Panc1 (cell line): ENCODE measurements at regions not wholly inside any gene's neighbourhood (a gene's known extent, or its start where the extent isn't known, plus 50 kb on each side); places are given as distances from the start of the nearest gene placed in this dataset.

Source experiments
- POLR2AphosphoS5 ChIP-seq: IDR thresholded peaks from 2 replicates; pipeline ENCODE4 v1.6.1; 2012; ENCODE audit warnings: mild to moderate bottlenecking, low read depth, low read length, moderate library complexity
- REST ChIP-seq, 2 experiments: IDR thresholded peaks; 2 replicates each; pipeline ENCODE4 v1.6.1; 2011 to 2012; ENCODE audit warnings: low read depth in 2 of 2, control low read depth in 1 of 2, low read length in 1 of 2, mild to moderate bottlenecking in 1 of 2, moderate library complexity in 1 of 2; ENCODE audit not compliant: insufficient read depth in 1 of 2
- SIN3A ChIP-seq: IDR thresholded peaks from 2 replicates; pipeline ENCODE4 v1.6.1; 2012; ENCODE audit warnings: low read depth, mild to moderate bottlenecking, low read length, moderate library complexity, borderline replicate concordance; ENCODE audit not compliant: insufficient read depth
- TCF7L2 ChIP-seq: IDR thresholded peaks from 2 replicates; pipeline ENCODE4 v1.6.1; 2011; ENCODE audit warnings: mild to moderate bottlenecking, low read depth, low read length, inconsistent platforms
- TF ChIP-seq, protein P1 (sequence below): fragments of 450-650 bp; IDR thresholded peaks from 2 replicates; pipeline ENCODE4 v1.5.1; 2017; ENCODE audit warnings: mild to moderate bottlenecking

DNA sequence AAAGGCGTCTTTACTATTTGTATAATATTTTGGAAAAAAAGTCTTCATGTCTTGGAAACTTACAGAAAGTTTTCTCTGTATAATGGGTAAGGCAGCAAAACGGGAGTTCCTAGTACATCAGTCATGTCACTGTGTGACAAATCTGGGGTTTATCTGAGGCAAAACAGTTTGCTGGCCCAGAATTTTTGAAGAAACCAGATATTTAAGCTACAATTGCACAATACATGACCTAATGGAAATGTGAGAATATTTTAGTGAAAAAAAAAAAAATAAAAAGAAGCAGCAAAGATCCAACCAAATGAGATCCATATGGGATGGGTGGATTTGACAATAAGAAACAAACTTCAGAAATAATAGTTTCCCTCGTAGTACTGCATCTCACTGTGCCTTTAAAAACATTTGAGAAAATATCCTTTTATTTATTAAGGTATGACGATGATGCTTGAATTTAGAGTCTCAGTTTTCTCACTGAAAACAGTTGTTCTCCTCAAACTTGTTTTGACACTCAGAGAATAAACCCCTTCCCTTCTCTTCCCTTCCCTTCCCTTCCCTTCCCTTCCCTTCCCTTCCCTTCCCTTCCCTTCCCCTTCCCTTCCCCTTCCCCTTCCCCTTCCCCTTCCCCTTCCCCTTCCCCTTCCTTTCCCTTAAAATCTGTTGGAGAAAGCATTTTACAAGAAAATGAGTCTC, 180.5 kb upstream of the TUT7 start:
- TF ChIP-seq, protein P1, sequence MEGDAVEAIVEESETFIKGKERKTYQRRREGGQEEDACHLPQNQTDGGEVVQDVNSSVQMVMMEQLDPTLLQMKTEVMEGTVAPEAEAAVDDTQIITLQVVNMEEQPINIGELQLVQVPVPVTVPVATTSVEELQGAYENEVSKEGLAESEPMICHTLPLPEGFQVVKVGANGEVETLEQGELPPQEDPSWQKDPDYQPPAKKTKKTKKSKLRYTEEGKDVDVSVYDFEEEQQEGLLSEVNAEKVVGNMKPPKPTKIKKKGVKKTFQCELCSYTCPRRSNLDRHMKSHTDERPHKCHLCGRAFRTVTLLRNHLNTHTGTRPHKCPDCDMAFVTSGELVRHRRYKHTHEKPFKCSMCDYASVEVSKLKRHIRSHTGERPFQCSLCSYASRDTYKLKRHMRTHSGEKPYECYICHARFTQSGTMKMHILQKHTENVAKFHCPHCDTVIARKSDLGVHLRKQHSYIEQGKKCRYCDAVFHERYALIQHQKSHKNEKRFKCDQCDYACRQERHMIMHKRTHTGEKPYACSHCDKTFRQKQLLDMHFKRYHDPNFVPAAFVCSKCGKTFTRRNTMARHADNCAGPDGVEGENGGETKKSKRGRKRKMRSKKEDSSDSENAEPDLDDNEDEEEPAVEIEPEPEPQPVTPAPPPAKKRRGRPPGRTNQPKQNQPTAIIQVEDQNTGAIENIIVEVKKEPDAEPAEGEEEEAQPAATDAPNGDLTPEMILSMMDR, result no peak
- TF ChIP-seq POLR2AphosphoS5, result no peak
- no peak for TF ChIP-seq REST (IDR thresholded peaks at IDR 0.05; ENCODE audit: insufficient read depth in 1 of 2, low read depth in 2 of 2, low read length in 1 of 2)
- TF ChIP-seq SIN3A, result no peak
- TF ChIP-seq TCF7L2, result no peak
